ENCODE measurements at regions not wholly inside any gene's neighbourhood (a gene's known extent, or its start where the extent isn't known, plus 50 kb on each side); places are given as distances from the start of the nearest gene placed in this dataset.

DNA sequence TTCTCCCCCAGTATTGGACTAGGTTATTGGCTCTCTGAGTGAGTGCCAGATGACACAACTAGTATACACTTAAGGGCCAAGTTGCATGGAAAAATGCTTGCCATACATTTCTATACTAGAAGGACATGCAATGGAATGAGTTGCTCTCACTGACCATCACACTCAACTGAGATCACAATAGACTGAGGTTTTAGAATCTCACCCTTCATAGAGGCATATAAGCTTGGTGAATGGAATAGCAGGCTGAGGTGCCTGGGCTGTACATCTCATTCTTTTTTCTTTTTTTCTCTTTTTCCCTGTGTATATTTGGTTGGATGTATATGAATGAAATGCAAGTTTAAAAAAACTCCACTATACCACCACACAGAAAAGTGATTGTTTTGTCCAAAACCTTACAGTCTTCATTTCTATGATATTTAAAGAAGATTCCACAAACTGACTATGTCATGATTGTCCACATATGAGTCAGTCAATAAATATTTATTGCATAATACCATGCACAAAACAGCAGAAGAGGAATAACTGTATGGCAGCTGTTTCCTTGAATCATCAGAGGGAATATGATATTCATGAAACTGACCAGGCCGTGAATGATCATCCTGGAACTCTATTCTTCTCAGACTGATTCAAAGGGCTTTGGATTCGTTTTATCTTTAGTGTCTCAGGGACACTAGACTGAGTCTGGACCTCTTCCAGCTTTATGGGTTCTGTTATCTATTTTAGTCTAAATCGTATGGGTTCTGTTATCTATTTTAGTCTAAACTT is 122.6 kb upstream of the STK17B start:
- Histone ChIP-seq H3K27me3 (no peaks in the 10 kb centered on the region), H3K4me3 (no peak overlapping the region), H3K27ac (peak overlapping the region in 4 of 5 donors; percentile 2 to 59 (median 38)), H3K36me3 (replicated peaks in 1 of 2) (no peaks in the 10 kb centered on the region), H3K4me1 (replicated peaks in 1 of 2) (peaks cover 14 to 20% of the 10 kb centered on the region in 2 donors), H3K9me3 (replicated peaks in 1 of 3) (peaks cover 0 to 5% (median 0%) of the 10 kb centered on the region in 3 donors)
- WGBS, 4 donors = 20 to 26% (median 23%) methylated on average over 3 of the region's 3 CpGs
- DNase-seq = peak in 6 of 7 donors; percentile 38 to 64 (median 50)
- intact Hi-C loops (cut with DNase I) = no loop called here
- TF ChIP-seq CTCF (IDR thresholded peaks at IDR 0.05) (no peak), POLR2A (IDR thresholded peaks at IDR 0.05) (peak in 1 of 2 donors; percentile 19)

DNA sequence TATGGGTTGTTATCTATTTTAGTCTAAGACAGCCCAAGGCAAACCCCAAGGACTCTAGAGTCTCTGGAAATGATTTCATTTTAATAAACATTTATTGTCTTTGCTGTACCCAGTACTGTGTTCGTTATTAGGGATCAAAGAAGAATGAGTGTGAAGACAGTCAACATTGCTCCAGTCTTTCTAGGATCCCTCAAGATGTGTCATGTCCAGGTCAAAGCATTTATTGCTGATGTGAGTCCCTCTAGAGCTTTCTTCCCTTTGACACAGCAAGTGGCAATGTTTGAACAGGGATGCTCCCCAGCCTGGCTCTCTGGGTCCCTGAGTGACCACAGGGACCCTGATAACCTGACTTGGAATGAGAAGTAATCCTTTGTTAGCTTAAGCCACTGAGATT is 123.1 kb upstream of the STK17B start:
- intact Hi-C loops (cut with DNase I) = no loop called here
- Histone ChIP-seq H3K9me3 (replicated peaks in 1 of 3) (peaks cover 0 to 5% (median 0%) of the 10 kb centered on the region in 3 donors), H3K4me1 (replicated peaks in 1 of 2) (peaks cover 14 to 20% of the 10 kb centered on the region in 2 donors), H3K27me3 (no peaks in the 10 kb centered on the region), H3K27ac (peak overlapping the region in 3 of 5 donors; percentile 24 to 59 (median 27)), H3K36me3 (replicated peaks in 1 of 2) (no peaks in the 10 kb centered on the region), H3K4me3 (no peak overlapping the region)
- DNase-seq = no peak
- TF ChIP-seq POLR2A (IDR thresholded peaks at IDR 0.05) (no peak), CTCF (IDR thresholded peaks at IDR 0.05) (no peak)
- 25 to 50% (median 37%) methylated on average over 1 of the region's 1 CpG for WGBS, 4 donors

DNA sequence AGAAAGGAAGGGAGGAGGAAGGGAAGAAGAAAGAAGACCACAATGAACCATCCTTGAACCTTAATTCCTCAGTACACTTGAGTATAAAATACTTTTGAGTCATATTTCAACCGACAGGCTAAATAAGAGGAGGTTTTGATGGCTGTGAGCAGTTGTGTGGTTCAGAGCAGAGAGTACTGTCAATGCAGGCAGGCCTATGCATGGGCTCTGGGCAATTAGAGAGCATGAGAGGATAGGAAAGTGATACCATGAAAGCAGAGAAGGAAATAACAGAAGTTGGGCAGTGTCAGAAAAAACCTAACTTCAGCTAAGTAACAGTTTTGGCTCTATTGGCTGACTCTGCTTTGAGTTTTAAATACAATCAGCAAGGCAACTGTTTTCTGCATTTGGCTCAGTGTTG is 123.6 kb upstream of the STK17B start:
- 37 to 61% (median 54%) methylated on average over 1 of the region's 1 CpG for WGBS, 4 donors

More for the DNA sequence above, 123.6 kb upstream of the STK17B start:
- no peak for TF ChIP-seq CTCF (IDR thresholded peaks at IDR 0.05)
- TF ChIP-seq POLR2A (IDR thresholded peaks at IDR 0.05) = no peak
- DNase-seq = no peak
- Histone ChIP-seq H3K9me3 (replicated peaks in 1 of 3) (peaks cover 0 to 5% (median 0%) of the 10 kb centered on the region in 3 donors), H3K4me1 (replicated peaks in 1 of 2) (peaks cover 14 to 20% of the 10 kb centered on the region in 2 donors), H3K36me3 (replicated peaks in 1 of 2) (no peaks in the 10 kb centered on the region), H3K4me3 (no peak overlapping the region), H3K27me3 (no peaks in the 10 kb centered on the region), H3K27ac (peak overlapping the region in 1 of 5 donors; percentile 59)
- intact Hi-C loops (cut with DNase I) = no loop called here

Measured in adrenal gland (tissue), 9 donors.